Glomerular endothelial cell (primary cell): ENCODE measurements at regions not wholly inside any gene's neighbourhood (a gene's known extent, or its start where the extent isn't known, plus 50 kb on each side); places are given as distances from the start of the nearest gene placed in this dataset.
"Not testable (repeated sequence)": the region's sequence is repeated elsewhere in the genome, so short reads cannot be mapped to it uniquely, and the experiment has no call there.

Experiments
- DNase-seq: peaks from one replicate; pipeline ENCODE4 v3.0.0-alpha.2; 2011; ENCODE audit warnings: low read depth, low spot score; ENCODE audit errors: extremely low read depth

- DNase-seq, result no peak
Observed at GRCh38 chr7:152594801-152595200, 81.1 kb downstream of the XRCC2 start.

- DNase-seq, result no peak
Observed at GRCh38 chr7:152591976-152592375, 84.0 kb downstream of the XRCC2 start.

- no peak for DNase-seq
Observed at GRCh38 chr7:152590481-152590880, 85.5 kb downstream of the XRCC2 start.

- DNase-seq, result not testable (repeated sequence)
Observed at GRCh38 chr7:152589821-152590220, 86.1 kb downstream of the XRCC2 start.

GRCh38 chr7:152588350-152588749 is 87.6 kb downstream of the XRCC2 start:
- no peak for DNase-seq

GRCh38 chr7:152587366-152587765 is 88.6 kb downstream of the XRCC2 start:
- DNase-seq, result no peak

GRCh38 chr7:152583006-152583405 is 92.9 kb downstream of the XRCC2 start:
- DNase-seq, result no peak

GRCh38 chr7:152579070-152579469 is 96.9 kb downstream of the XRCC2 start:
- no peak for DNase-seq

GRCh38 chr7:152577339-152577738 is 98.6 kb downstream of the XRCC2 start:
- DNase-seq, result no peak

- no peak for DNase-seq
Observed at GRCh38 chr7:152574892-152575548, 100.9 kb downstream of the XRCC2 start.

GRCh38 chr7:152573186-152573585 is 102.8 kb downstream of the XRCC2 start:
- not testable (repeated sequence) for DNase-seq

- no peak for DNase-seq
Observed at GRCh38 chr7:152572101-152572500, 103.8 kb downstream of the XRCC2 start.

- DNase-seq, result no peak
Observed at GRCh38 chr7:152571068-152571467, 104.9 kb downstream of the XRCC2 start.

- DNase-seq, result no peak
Observed at GRCh38 chr7:152568972-152569371, 107.0 kb downstream of the XRCC2 start.

- DNase-seq, result no peak
Observed at GRCh38 chr7:152565731-152566130, 110.2 kb downstream of the XRCC2 start.

- DNase-seq, result no peak
Observed at GRCh38 chr7:152564656-152565250, 111.2 kb downstream of the XRCC2 start.

- no peak for DNase-seq
Observed at GRCh38 chr7:152556013-152556755, 119.8 kb downstream of the XRCC2 start.

GRCh38 chr7:152553671-152554317 is 118.0 kb upstream of the KMT2C start:
- DNase-seq, result no peak

- DNase-seq, result no peak
Observed at GRCh38 chr7:152551304-152552036, 115.7 kb upstream of the KMT2C start.

GRCh38 chr7:152544971-152545619 is 109.3 kb upstream of the KMT2C start:
- no peak for DNase-seq
